ENCODE measurements at regions not wholly inside any gene's neighbourhood (a gene's known extent, or its start where the extent isn't known, plus 50 kb on each side); places are given as distances from the start of the nearest gene placed in this dataset.

DNA sequence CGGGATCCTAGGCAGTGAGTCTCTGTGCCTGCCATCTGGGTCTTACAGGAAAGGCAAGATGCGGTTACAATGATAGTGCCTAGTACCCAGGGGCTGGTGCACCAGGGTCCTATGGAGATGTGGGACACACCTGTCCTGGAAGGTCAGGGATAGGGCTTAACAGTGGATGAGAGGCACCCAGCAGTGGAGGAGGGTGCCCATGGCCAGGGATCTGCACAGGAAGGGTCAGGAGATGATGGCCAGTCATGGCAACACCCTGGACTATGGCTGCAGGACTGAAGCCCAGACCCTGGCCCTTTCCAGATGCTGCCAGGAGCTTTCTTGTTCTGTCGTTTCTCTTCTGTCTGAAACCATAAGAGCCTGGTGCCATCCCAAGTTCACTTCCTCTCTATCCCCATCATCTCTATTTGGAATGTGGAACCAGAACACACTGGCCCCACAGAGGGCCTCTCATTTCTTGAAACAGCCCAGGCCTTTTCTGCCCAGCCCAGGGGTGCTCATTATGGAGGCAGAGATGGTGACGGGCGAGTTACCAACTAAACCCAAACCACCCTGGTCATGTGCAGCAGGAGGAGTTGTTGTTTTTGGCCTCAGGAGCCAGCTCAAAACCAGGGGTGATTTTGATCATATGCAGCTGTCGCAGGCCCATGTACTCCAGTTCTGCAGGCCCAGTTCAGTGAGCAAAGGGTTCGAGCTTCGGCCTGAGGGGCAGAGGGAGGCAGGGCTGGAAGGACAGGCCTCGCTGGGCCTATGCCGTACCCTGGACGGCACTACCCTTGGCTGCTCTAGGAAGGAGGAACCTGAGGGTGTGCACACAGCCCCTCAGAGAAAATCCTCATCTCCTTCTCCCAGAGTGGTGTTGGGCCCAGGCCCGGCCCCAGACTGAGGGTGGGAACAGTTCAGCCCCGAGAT is 52.6 kb upstream of the GDF10 start:
- 77 to 84% methylated on average over 13 of the region's 13 CpGs for WGBS, 2 donors
- H3K36me3 ChIP-seq = no peaks in the 10 kb centered on the region
- no peak for DNase-seq (ENCODE audit: low spot score in 2 of 2)

DNA sequence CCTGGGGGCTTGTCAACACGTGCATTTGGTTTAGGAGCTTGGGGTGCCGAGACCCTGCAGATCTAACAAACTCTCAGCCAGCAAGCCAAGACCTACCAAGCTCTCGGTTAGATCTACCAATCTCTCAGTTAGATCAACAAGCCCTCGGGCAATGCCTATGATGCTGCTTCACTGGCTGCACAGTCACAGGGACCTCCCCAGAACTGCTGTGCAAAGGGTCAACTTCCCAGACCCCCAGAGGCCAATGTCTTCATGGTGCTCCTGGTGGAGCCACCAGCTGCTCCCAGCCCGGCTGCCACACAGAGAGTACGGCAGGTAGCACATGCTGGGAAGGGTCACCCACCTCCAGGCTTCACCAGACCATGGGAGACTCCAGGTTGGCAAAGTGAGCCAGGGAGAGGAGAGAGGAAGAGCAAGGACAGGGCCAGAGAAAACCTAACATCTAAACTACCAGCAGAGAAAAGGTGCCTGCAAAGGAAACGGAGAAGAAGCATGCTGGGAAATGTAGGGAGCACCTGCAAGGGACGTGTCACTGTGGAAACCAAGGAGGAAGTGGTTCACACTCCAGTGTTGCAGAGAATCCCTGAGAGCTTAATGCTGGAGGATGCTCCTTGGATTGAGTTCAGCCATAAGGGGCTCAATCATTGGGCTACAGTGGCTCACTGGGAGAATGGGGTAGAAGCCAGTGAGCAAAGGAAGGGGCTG is 51.5 kb upstream of the GDF10 start:
- Histone ChIP-seq H3K27ac (no peak overlapping the region), H3K36me3 (no peaks in the 10 kb centered on the region), H3K27me3 (no peaks in the 10 kb centered on the region), H3K4me1 (peaks cover 0 to 12% (median 0%) of the 10 kb centered on the region in 4 donors), H3K4me3 (no peak overlapping the region), H3K9me3 (no peaks in the 10 kb centered on the region)
- TF ChIP-seq EP300 (IDR thresholded peaks at IDR 0.05) (no peak), CTCF (IDR thresholded peaks at IDR 0.05) (no peak), POLR2A (IDR thresholded peaks at IDR 0.05) (no peak)
- DNase-seq (ENCODE audit: low spot score in 2 of 2) = no peak
- WGBS, 2 donors = 87 to 90% methylated on average over 7 to 8 of the region's 8 CpGs

More for the DNA sequence above, 52.6 kb upstream of the GDF10 start:
- TF ChIP-seq EP300 (IDR thresholded peaks at IDR 0.05) = no peak
- TF ChIP-seq POLR2A (IDR thresholded peaks at IDR 0.05) = no peak
- TF ChIP-seq CTCF (IDR thresholded peaks at IDR 0.05) = no peak
- Histone ChIP-seq H3K4me1 (peaks cover 0 to 21% (median 0%) of the 10 kb centered on the region in 4 donors), H3K27ac (no peak overlapping the region), H3K4me3 (no peak overlapping the region), H3K9me3 (no peaks in the 10 kb centered on the region), H3K27me3 (no peaks in the 10 kb centered on the region)

GRCh38 chr10:47249881-47250280 is 50.1 kb upstream of the GDF10 start:
- Histone ChIP-seq H3K4me1 (peaks cover 0 to 2% (median 0%) of the 10 kb centered on the region in 4 donors), H3K4me3 (no peak overlapping the region), H3K27ac (no peak overlapping the region), H3K36me3 (no peaks in the 10 kb centered on the region), H3K27me3 (no peaks in the 10 kb centered on the region), H3K9me3 (no peaks in the 10 kb centered on the region)
- TF ChIP-seq CTCF (IDR thresholded peaks at IDR 0.05) (no peak), POLR2A (IDR thresholded peaks at IDR 0.05) (no peak), EP300 (IDR thresholded peaks at IDR 0.05) (no peak)
- no peak for DNase-seq (ENCODE audit: low spot score in 2 of 2)
- WGBS, 2 donors = 84 to 91% methylated on average over 4 of the region's 4 CpGs
